ENCODE measurements at regions not wholly inside any gene's neighbourhood (a gene's known extent, or its start where the extent isn't known, plus 50 kb on each side); places are given as distances from the start of the nearest gene placed in this dataset.

DNA sequence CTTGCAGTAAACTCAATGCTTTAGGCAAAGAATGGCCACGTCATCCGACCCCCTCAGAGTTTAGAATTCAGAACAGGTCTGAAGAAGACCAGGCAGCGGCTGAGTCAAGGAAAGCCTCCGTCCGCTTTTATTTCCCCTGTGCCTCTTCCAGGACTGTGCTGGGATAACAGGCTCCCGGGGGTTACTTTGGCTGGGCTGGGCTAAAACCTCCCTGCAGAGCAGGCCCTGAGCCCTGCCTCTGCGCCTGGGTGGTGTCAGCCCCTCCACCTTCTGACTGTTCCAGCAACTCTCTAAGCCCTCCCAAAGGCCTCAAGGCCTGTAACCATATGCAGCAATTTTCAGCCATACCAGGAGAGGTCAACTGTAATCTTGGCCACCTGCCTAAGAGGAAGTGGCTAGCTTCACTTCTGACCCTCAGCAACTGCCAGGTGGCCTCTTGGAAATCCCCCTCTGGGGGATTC, 166.5 kb downstream of the RPIA start:
- no peaks in the 10 kb centered on the region; the same call in 1 of the 2 replicates for H3K27me3 ChIP-seq (ENCODE audit: insufficient read depth, low read length)
- no peak overlapping the region for H3K27ac Mint-ChIP-seq
- no peak overlapping the region for H4K5ac ChIP-seq (ENCODE audit: insufficient read length, low read depth, low read length)
- H3K79me1 ChIP-seq (ENCODE audit: insufficient read depth, low read depth, low read length, poor library complexity, severe bottlenecking), result no peaks in the 10 kb centered on the region
- H2AFZ ChIP-seq (ENCODE audit: low read length), result no peak overlapping the region
- H3K4me2 ChIP-seq (ENCODE audit: insufficient read depth, insufficient read length, low read length), result no peak overlapping the region
- peaks cover 3% of the 10 kb centered on the region; the same call in 1 of the 2 replicates for H3K27me3 Mint-ChIP-seq (ENCODE audit: low read depth)
- no peak overlapping the region for H4K91ac ChIP-seq (ENCODE audit: insufficient read length, low read depth, low read length)
- no peak overlapping the region for H2AK5ac ChIP-seq (ENCODE audit: insufficient read length, low read length)
- no peak overlapping the region for H2BK15ac ChIP-seq (ENCODE audit: low read depth, low read length)
- no peaks in the 10 kb centered on the region for H3K79me2 ChIP-seq (ENCODE audit: insufficient read depth, low read length)
- H3K18ac ChIP-seq (ENCODE audit: insufficient read length, low read depth, low read length), result no peak overlapping the region
- H4K20me1 ChIP-seq (ENCODE audit: control insufficient read depth, insufficient read depth, insufficient read length), result no peaks in the 10 kb centered on the region
- H3K36me3 Mint-ChIP-seq (ENCODE audit: insufficient read depth in 1 of 3, low read depth in 3 of 3), result peaks cover 0 to 24% (median 1%) of the 10 kb centered on the region in 3 experiments; a peak in 2 of 7 replicates
- no peaks in the 10 kb centered on the region for H3K4me1 ChIP-seq (ENCODE audit: insufficient read depth, low read length)
- TF ChIP-seq, protein P1, sequence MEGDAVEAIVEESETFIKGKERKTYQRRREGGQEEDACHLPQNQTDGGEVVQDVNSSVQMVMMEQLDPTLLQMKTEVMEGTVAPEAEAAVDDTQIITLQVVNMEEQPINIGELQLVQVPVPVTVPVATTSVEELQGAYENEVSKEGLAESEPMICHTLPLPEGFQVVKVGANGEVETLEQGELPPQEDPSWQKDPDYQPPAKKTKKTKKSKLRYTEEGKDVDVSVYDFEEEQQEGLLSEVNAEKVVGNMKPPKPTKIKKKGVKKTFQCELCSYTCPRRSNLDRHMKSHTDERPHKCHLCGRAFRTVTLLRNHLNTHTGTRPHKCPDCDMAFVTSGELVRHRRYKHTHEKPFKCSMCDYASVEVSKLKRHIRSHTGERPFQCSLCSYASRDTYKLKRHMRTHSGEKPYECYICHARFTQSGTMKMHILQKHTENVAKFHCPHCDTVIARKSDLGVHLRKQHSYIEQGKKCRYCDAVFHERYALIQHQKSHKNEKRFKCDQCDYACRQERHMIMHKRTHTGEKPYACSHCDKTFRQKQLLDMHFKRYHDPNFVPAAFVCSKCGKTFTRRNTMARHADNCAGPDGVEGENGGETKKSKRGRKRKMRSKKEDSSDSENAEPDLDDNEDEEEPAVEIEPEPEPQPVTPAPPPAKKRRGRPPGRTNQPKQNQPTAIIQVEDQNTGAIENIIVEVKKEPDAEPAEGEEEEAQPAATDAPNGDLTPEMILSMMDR (conservative IDR thresholded peaks at IDR 0.05), result no peak
- H2BK20ac ChIP-seq (ENCODE audit: low read depth, low read length, poor library complexity, severe bottlenecking), result no peak overlapping the region
- no peak overlapping the region for H3K4ac ChIP-seq (ENCODE audit: low read depth, low read length)
- no peak overlapping the region for H3K14ac ChIP-seq (ENCODE audit: insufficient read depth, low read length)
- no peak overlapping the region for H3K27ac ChIP-seq (ENCODE audit: insufficient read length, low read depth, low read length)
- no peak for DNase-seq
- H3K4me3 Mint-ChIP-seq, result no peak overlapping the region
- H2BK5ac ChIP-seq (ENCODE audit: insufficient read length, low read length), result no peak overlapping the region
- H2BK12ac ChIP-seq (ENCODE audit: insufficient read length, low read depth, low read length), result no peak overlapping the region
- no peak overlapping the region for H3T11ph ChIP-seq (ENCODE audit: low read length)
- no peak overlapping the region for H4K8ac ChIP-seq (replicated peaks; ENCODE audit: insufficient read length, low read depth, low read length)
- H3K9ac ChIP-seq (ENCODE audit: extremely low read depth, insufficient read length, low read length), result no peak overlapping the region
- H3K23ac ChIP-seq (ENCODE audit: insufficient read length, low read depth, low read length), result no peak overlapping the region
- no peak overlapping the region for H3K56ac ChIP-seq (ENCODE audit: insufficient read length, low read depth, low read length)
- peaks cover 5% of the 10 kb centered on the region for H3K9me3 ChIP-seq (ENCODE audit: control insufficient read depth, low read depth, low read length)
- WGBS (ENCODE audit: extremely low coverage, insufficient read length, low lambda C conversion rate), result no CpG with 5 or more reads among the region's 7 CpGs
- no peaks in the 10 kb centered on the region for H3K4me1 Mint-ChIP-seq
- H3K9me3 Mint-ChIP-seq, result peaks cover 65 to 87% of the 10 kb centered on the region in 2 experiments
- no peak overlapping the region for H2BK120ac ChIP-seq (ENCODE audit: low read depth, low read length, poor library complexity, severe bottlenecking)
- no peaks in the 10 kb centered on the region for H3K23me2 ChIP-seq (ENCODE audit: insufficient read length, low read depth, low read length, poor library complexity, severe bottlenecking)
